ENCODE measurements at regions not wholly inside any gene's neighbourhood (a gene's known extent, or its start where the extent isn't known, plus 50 kb on each side); places are given as distances from the start of the nearest gene placed in this dataset.

- Histone ChIP-seq H3K79me2 (ENCODE audit: insufficient read depth, low read length) (no peaks in the 10 kb centered on the region), H3K36me3 (ENCODE audit: insufficient read depth, low read length) (no peaks in the 10 kb centered on the region), H3K9ac (ENCODE audit: low read depth, low read length, poor library complexity, severe bottlenecking) (no peak overlapping the region), H4K20me1 (ENCODE audit: insufficient read depth, low read length, poor library complexity, severe bottlenecking) (no peaks in the 10 kb centered on the region), H2AFZ (ENCODE audit: low read length) (no peak overlapping the region), H3K4me1 (ENCODE audit: insufficient read depth, low read length, poor library complexity, severe bottlenecking) (no peaks in the 10 kb centered on the region), H3K27me3 (ENCODE audit: insufficient read depth, low read length, poor library complexity, severe bottlenecking) (no peaks in the 10 kb centered on the region), H3K4me2 (ENCODE audit: low read depth, low read length, poor library complexity, severe bottlenecking) (no peak overlapping the region), H3F3A (ENCODE audit: low read depth) (no peaks in the 10 kb centered on the region), H3K9me2 (replicated peaks; ENCODE audit: low read depth, low read length) (no peaks in the 10 kb centered on the region), H3K4me3 (ENCODE audit: low read length, poor library complexity, severe bottlenecking) (no peak overlapping the region), H3K9me3 (ENCODE audit: insufficient read depth, low read depth, low read length) (no peaks in the 10 kb centered on the region)
- no peak for TF ChIP-seq EZH2phosphoT487 (IDR thresholded peaks at IDR 0.05; ENCODE audit: borderline replicate concordance)
- no peak for TF ChIP-seq CTCF (conservative IDR thresholded peaks at IDR 0.05; ENCODE audit: low read length)
These were observed 71.1 kb upstream of the SYT1 start for GRCh38 chr12:78793491-78793890.

GRCh38 chr12:78793982-78794381, 70.6 kb upstream of the SYT1 start:
- H3F3A ChIP-seq (ENCODE audit: low read depth), result no peaks in the 10 kb centered on the region
- TF ChIP-seq EZH2phosphoT487 (IDR thresholded peaks at IDR 0.05; ENCODE audit: borderline replicate concordance), result no peak
- no peak for TF ChIP-seq CTCF (conservative IDR thresholded peaks at IDR 0.05; ENCODE audit: low read length)
- H3K9me2 ChIP-seq (replicated peaks; ENCODE audit: low read depth, low read length), result no peaks in the 10 kb centered on the region
- no peak overlapping the region for H3K4me2 ChIP-seq (ENCODE audit: low read depth, low read length, poor library complexity, severe bottlenecking)
- no peaks in the 10 kb centered on the region for H3K27me3 ChIP-seq (ENCODE audit: insufficient read depth, low read length, poor library complexity, severe bottlenecking)
- H4K20me1 ChIP-seq (ENCODE audit: insufficient read depth, low read length, poor library complexity, severe bottlenecking), result no peaks in the 10 kb centered on the region
- H3K4me3 ChIP-seq (ENCODE audit: low read length, poor library complexity, severe bottlenecking), result no peak overlapping the region
- H3K4me1 ChIP-seq (ENCODE audit: insufficient read depth, low read length, poor library complexity, severe bottlenecking), result no peaks in the 10 kb centered on the region
- no peaks in the 10 kb centered on the region for H3K36me3 ChIP-seq (ENCODE audit: insufficient read depth, low read length)
- no peaks in the 10 kb centered on the region for H3K9me3 ChIP-seq (ENCODE audit: insufficient read depth, low read depth, low read length)
- no peak overlapping the region for H2AFZ ChIP-seq (ENCODE audit: low read length)
- H3K79me2 ChIP-seq (ENCODE audit: insufficient read depth, low read length), result no peaks in the 10 kb centered on the region
- H3K9ac ChIP-seq (ENCODE audit: low read depth, low read length, poor library complexity, severe bottlenecking), result no peak overlapping the region

- Histone ChIP-seq H3K9me3 (ENCODE audit: insufficient read depth, low read depth, low read length) (no peaks in the 10 kb centered on the region), H3F3A (ENCODE audit: low read depth) (no peaks in the 10 kb centered on the region), H3K9me2 (replicated peaks; ENCODE audit: low read depth, low read length) (no peaks in the 10 kb centered on the region), H3K4me3 (ENCODE audit: low read length, poor library complexity, severe bottlenecking) (no peak overlapping the region), H3K27me3 (ENCODE audit: insufficient read depth, low read length, poor library complexity, severe bottlenecking) (no peaks in the 10 kb centered on the region), H3K4me2 (ENCODE audit: low read depth, low read length, poor library complexity, severe bottlenecking) (no peak overlapping the region), H4K20me1 (ENCODE audit: insufficient read depth, low read length, poor library complexity, severe bottlenecking) (no peaks in the 10 kb centered on the region), H3K79me2 (ENCODE audit: insufficient read depth, low read length) (no peaks in the 10 kb centered on the region), H3K9ac (ENCODE audit: low read depth, low read length, poor library complexity, severe bottlenecking) (no peak overlapping the region), H3K4me1 (ENCODE audit: insufficient read depth, low read length, poor library complexity, severe bottlenecking) (no peaks in the 10 kb centered on the region), H3K36me3 (ENCODE audit: insufficient read depth, low read length) (no peaks in the 10 kb centered on the region), H2AFZ (ENCODE audit: low read length) (no peak overlapping the region)
- TF ChIP-seq CTCF (conservative IDR thresholded peaks at IDR 0.05; ENCODE audit: low read length) (no peak), EZH2phosphoT487 (IDR thresholded peaks at IDR 0.05; ENCODE audit: borderline replicate concordance) (no peak)
These were observed 68.6 kb upstream of the SYT1 start for GRCh38 chr12:78795934-78796445.

Data from Loucy (cell line).